ENCODE measurements at regions not wholly inside any gene's neighbourhood (a gene's known extent, or its start where the extent isn't known, plus 50 kb on each side); places are given as distances from the start of the nearest gene placed in this dataset.
A peak's percentile ranks its signal among the peaks of the same experiment; 100 is the strongest.
"Not testable (repeated sequence)": the region's sequence is repeated elsewhere in the genome, so short reads cannot be mapped to it uniquely, and the experiment has no call there.

- no peak for DNase-seq (ENCODE audit: low read depth in 2 of 3, low spot score in 2 of 3)
Observed at GRCh38 chr11:109480251-109480650, 58.3 kb downstream of the C11orf87 start.

- DNase-seq (ENCODE audit: low read depth in 2 of 3, low spot score in 2 of 3) = no peak
Observed at GRCh38 chr11:109486129-109486528, 64.1 kb downstream of the C11orf87 start.

DNA sequence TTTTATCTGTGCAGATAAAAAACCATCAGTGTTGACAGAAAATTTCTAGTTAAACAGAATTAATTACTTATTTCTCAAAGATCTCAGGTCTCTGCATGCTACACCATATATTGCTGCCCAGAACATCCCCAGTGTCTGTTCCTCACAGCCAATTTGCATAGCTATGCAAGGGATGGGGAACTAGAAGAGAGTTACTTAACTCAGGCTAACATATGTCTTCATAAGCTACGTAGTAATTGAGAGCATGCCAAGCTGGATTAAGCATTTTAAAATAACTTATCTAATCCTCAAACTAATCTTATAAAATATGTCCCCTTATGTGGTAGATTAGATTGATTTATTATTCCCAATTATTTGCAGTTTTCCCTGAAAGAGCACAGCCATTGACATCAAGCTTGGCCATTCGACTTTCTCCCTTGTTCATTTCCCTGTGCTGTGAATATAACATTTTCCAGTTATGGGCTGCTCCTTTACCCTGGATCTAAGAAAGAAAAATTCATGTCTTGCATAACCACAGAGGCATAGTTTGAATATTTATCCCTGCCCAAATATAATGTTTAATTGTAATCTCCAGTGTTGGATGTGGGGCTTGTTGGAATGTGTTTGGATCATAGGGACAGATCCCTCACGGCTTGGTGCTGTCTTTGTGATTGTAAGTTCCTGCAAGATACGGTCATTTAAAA, 69.1 kb downstream of the C11orf87 start:
- DNase-seq (ENCODE audit: low read depth in 2 of 3, low spot score in 2 of 3) = no peak

GRCh38 chr11:109506115-109506514, 84.1 kb downstream of the C11orf87 start:
- no peak for DNase-seq (ENCODE audit: low read depth in 2 of 3, low spot score in 2 of 3)

DNA sequence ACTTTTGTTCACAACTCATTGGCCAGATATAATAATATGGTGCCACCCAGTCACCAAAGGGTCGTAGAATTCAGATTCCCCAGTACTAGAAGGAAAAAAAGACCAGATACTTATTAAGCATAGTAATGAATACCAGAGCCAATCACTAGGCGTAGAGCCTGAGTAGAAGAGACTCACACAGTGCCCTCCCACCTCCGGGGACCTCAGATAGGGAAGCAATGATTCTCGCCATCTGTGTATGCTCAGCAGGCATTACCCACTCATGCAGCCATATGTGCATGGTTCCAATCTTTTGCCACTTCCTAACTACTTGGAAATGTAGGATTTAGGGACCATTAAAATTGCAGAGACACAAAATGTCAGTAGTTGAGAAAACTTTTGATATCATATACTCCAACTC, 85.3 kb downstream of the C11orf87 start:
- no peak for DNase-seq (ENCODE audit: low read depth in 2 of 3, low spot score in 2 of 3)

GRCh38 chr11:109507836-109508561, 86.0 kb downstream of the C11orf87 start:
- no peak for DNase-seq (ENCODE audit: low read depth in 2 of 3, low spot score in 2 of 3)

- no peak for DNase-seq (ENCODE audit: low read depth in 2 of 3, low spot score in 2 of 3)
Observed at GRCh38 chr11:109508943-109509342, 87.0 kb downstream of the C11orf87 start.

- DNase-seq (ENCODE audit: low read depth in 2 of 3, low spot score in 2 of 3) = peak in 1 of 3 donors; percentile 1
Observed at GRCh38 chr11:109510316-109510715, 88.3 kb downstream of the C11orf87 start.

DNA sequence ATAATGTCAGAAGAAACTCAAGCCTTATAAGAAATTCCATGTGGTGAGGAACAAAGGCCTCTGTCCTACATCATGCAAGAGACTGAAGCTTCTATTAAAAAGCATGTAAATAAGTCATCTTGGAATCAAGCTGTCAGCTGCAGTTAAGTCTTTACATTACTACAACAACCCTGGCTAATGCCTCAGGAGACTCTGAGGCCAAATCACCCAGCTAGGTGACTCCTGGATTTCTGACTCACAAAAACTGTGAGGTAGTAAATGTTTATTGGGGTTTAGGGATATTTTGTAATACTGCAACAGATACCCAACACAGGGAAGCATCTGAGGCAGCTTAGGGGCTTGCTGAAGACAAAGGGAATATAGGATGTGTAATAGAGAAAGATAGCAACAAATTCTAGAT, 89.6 kb downstream of the C11orf87 start:
- DNase-seq (ENCODE audit: low read depth in 2 of 3, low spot score in 2 of 3) = no peak

- peak in 1 of 3 donors; percentile 1 for DNase-seq (ENCODE audit: low read depth in 2 of 3, low spot score in 2 of 3)
Observed at GRCh38 chr11:109512249-109512648, 90.3 kb downstream of the C11orf87 start.

DNA sequence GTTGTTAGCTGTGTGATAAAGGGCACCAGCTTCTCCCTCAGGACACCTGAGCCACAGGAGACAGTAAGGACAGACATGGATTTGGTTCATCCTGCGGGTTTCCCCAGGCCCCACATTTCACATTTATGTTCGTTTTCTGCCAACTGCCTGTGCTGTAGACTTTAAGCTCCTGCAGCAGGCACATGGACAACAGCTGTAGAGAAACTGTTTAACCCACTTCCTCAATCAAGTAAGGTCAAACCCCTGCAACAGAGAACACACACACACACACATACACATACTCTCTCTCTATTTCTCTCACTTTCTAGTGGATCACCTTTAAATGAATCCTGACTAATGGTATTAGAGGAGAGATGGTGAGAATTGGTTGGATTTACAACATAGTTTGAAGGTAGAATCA, 90.7 kb downstream of the C11orf87 start:
- peak in 1 of 3 donors; percentile 52 for DNase-seq (ENCODE audit: low read depth in 2 of 3, low spot score in 2 of 3)

GRCh38 chr11:109514313-109515018, 92.5 kb downstream of the C11orf87 start:
- no peak for DNase-seq (ENCODE audit: low read depth in 2 of 3, low spot score in 2 of 3)

GRCh38 chr11:109519253-109519652, 97.3 kb downstream of the C11orf87 start:
- DNase-seq (ENCODE audit: low read depth in 2 of 3, low spot score in 2 of 3) = no peak

DNA sequence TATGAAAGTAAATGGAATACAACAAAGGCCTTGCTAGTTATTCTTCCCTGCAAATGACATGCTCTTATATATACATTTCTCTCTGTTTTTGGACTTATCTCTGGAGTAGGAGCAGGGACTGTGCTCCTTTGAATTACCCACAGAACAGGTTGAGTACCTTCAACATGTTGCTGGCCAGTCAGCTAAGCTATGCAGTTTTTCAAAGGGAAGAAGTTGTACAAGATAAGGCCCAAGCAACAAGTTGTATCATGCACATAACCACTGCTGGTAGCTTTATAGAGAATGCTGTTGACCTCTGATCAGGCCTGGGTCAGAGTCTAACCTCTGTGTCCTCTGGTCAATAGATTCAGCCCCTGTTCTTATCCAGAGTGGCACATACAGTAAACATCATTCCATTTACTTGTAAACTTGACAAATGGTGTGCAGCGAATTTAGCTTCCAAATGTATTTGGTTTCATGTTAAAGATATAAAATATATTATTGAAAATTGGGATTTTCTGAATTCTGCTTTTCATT, 99.6 kb downstream of the C11orf87 start:
- DNase-seq (ENCODE audit: low read depth in 2 of 3, low spot score in 2 of 3) = no peak

DNA sequence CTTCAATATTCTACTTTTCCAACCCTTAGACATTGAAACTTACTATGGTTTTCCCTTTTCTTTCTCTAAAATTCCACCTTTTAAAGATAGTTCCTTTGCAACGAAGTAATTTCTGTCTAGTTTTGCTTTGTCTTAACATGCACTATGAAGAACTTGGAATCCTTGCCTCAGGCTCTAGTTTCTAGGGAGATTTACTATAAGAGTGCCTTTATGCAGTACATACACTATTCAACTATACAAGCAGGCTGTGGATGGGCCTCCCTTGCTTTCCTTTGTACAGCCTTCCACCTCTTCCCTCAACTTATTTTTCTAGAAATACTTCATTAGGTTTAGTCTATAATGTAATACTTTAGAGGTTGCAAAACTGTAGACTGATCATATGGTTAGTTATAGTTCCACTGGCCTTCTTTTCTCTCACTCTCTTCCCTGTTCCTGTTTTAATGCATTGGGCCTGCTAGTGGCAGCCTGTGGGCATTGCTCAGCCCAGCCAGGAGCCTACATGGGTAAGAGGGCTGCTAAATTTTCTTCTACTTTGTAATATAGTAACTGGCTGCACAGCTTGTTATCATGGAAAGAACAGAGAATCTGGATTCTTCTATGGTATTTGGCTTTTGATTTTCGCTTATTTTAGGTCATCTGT, 100.2 kb downstream of the C11orf87 start:
- DNase-seq (ENCODE audit: low read depth in 2 of 3, low spot score in 2 of 3) = no peak

GRCh38 chr11:109525636-109526035, 103.6 kb downstream of the C11orf87 start:
- not testable (repeated sequence) for DNase-seq (ENCODE audit: low read depth in 2 of 3, low spot score in 2 of 3)

DNA sequence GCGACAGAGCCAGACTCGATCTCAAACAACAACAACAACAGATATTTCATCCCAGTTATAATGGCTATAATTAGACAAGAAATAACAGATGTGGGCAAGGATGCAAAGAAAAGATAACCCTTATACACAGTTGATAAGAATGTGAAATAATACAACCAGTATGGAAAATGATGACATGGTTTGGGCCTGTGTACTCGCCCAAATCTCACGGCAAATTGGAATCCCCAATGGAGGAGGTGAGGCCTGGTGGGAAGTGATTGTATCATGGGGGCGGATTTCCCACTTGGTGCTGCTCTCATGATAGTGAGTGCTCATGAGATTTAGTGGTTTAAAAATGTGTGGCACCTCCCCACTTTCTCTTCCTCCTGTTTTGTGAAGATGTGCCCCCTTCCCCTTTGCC, 104.1 kb downstream of the C11orf87 start:
- no peak for DNase-seq (ENCODE audit: low read depth in 2 of 3, low spot score in 2 of 3)

GRCh38 chr11:109526931-109527330, 104.9 kb downstream of the C11orf87 start:
- no peak for DNase-seq (ENCODE audit: low read depth in 2 of 3, low spot score in 2 of 3)

- DNase-seq (ENCODE audit: low read depth in 2 of 3, low spot score in 2 of 3) = no peak
Observed at GRCh38 chr11:109527496-109527895, 105.5 kb downstream of the C11orf87 start.

DNA sequence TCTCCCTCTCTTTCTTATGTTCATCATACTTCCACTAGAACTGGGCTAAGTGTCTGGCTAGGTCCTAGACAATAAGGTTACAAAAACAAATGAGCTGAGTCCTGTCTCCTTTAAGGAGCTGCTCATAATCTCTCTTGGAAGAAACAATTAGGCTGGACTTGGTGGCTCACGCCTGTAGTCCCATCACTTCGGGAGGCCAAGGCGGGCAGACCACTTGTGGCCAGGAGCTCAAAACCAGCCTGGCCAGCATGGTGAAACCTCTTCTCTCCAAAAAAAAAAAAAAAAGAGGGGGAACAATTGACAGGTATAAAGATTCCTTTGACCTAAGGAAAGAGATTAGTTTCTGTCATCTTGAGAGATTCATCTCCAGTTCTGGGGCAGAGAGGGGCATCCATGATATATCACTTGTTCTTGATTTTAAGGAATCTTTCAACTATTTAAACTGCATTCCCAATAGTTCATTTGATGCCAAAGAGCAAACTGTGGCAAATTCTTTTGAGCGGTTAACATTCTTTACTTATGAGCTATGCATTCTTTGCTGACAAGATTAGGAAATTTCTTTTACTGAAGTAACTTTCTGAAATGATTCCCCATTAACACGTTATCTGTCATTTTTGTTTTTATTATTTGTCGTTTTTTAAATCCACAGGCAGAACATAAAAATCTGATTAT, 125.5 kb downstream of the C11orf87 start:
- DNase-seq (ENCODE audit: low read depth in 2 of 3, low spot score in 2 of 3) = no peak

Measured in hematopoietic multipotent progenitor cell (in vitro differentiated cells).